H7 (cell line): ENCODE measurements at regions not wholly inside any gene's neighbourhood (a gene's known extent, or its start where the extent isn't known, plus 50 kb on each side); places are given as distances from the start of the nearest gene placed in this dataset.
A peak's percentile ranks its signal among the peaks of the same experiment; 100 is the strongest.
"Not testable (repeated sequence)": the region's sequence is repeated elsewhere in the genome, so short reads cannot be mapped to it uniquely, and the experiment has no call there.

Source experiments
- DNase-seq: peaks from one replicate; pipeline ENCODE4 v3.0.0; 2012
- H3K27me3 ChIP-seq: 2 replicates; pipeline ENCODE4 v1.6.0; 2011; ENCODE audit warnings: mild to moderate bottlenecking, low read length; ENCODE audit not compliant: control insufficient read depth, insufficient read depth
- H3K36me3 ChIP-seq: replicated peaks from 2 replicates; pipeline ENCODE4 v1.5.1; 2011; ENCODE audit warnings: low read length; ENCODE audit not compliant: control insufficient read depth, insufficient read depth
- H3K4me3 ChIP-seq: 2 replicates; pipeline ENCODE4 v1.5.1; 2011; ENCODE audit warnings: low read depth, mild to moderate bottlenecking, control low read depth, low read length, moderate library complexity; ENCODE audit not compliant: insufficient read depth

- Histone ChIP-seq H3K27me3 (no peaks in the 10 kb centered on the region), H3K4me3 (no peak overlapping the region), H3K36me3 (no peaks in the 10 kb centered on the region)
- no peak for DNase-seq
Measured at GRCh38 chr6:84332139-84333034, 104.9 kb upstream of the CEP162 start.

GRCh38 chr6:84330325-84330724 lies 102.9 kb upstream of the CEP162 start:
- no peak for DNase-seq
- no peaks in the 10 kb centered on the region for H3K36me3 ChIP-seq

GRCh38 chr6:84329516-84329915 lies 102.1 kb upstream of the CEP162 start:
- Histone ChIP-seq H3K4me3 (no peak overlapping the region), H3K36me3 (no peaks in the 10 kb centered on the region), H3K27me3 (no peaks in the 10 kb centered on the region)
- DNase-seq = no peak

More at GRCh38 chr6:84330325-84330724, 102.9 kb upstream of the CEP162 start:
- no peaks in the 10 kb centered on the region for H3K27me3 ChIP-seq
- no peak overlapping the region for H3K4me3 ChIP-seq

DNA sequence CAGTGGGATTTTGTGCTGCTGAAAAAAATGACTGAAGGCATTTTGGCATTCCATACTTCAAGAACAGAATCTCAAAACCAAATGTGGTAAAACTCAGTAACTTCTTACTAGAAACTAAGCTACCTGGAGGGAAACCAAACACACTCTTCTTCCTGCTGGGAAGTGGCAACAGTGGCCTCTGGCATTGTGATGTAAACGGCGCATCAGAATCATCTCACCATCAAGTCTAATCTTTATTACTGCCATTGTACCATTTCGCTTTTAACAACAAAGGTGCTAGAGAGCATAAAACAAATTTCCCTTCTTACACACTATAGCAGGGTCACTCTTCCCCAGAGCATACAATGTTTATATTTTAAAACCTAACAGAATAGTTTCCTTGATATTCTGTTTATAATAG lies 101.6 kb upstream of the CEP162 start:
- Histone ChIP-seq H3K4me3 (no peak overlapping the region), H3K27me3 (no peaks in the 10 kb centered on the region), H3K36me3 (no peaks in the 10 kb centered on the region)
- peak; percentile 6 for DNase-seq

DNA sequence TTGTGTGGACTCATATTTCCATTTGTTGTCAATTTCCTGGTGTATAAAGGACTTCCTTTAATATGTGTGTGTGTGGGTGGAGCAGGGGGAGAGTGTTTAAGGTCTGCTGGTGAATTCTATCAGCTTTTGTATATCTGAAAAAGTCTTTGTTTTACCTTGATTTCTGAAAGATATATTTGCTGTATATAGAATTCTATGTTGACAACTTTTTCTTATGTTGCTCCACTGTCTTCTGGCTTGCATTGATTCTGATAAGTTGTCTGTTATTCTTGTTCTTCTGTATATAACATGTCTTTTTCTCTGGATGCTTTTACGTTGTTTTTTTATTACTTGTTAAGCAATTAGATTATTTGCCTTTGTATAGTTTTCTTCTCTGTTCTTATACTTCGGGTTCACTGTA lies 90.0 kb upstream of the CEP162 start:
- Histone ChIP-seq H3K27me3 (no peaks in the 10 kb centered on the region), H3K4me3 (no peak overlapping the region), H3K36me3 (no peaks in the 10 kb centered on the region)
- no peak for DNase-seq

DNA sequence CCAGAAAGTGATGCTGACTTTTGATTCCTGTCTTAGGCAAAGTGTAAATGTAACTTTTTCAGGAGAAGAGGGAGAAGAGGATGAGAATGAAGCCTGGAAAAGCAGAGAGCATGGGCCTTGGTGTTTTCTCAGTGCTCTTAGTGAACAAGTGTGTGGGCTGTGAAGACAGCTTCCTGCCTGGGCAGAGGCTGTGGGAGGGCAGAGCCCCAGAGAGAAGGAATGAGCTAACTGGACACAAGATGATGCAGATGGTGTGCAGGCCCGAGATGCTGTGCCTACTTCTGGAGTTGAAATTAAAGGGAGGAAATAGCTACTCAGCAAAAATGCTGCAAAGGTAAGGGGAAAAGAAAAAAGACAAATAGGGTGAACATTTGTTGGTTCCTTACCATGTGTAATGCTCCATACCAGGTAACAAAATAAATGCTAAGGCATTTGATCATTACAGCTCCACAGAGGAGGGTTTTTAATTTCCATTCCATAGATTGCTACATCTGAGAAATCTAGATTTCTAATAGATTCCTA lies 87.0 kb upstream of the CEP162 start:
- no peak overlapping the region for H3K4me3 ChIP-seq
- no peak for DNase-seq

DNA sequence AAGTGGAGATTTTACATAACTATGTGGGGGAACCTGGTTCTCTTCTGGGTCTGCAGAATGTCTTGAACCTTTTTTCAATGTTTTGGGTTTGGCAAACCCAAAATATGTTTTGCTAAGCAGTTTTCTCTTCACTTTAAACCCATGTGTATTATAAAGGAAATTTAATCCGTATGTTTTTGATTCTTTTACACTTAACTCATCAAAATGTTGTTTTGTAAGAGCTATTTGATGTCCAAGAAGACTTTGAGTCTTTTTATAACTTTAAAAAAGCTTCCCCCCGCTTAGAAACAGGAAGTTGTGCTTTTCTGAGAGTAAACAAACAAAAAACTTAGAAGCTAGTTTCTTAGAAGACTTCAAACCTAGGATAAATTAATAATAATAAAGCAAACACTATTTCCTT lies 81.9 kb upstream of the CEP162 start:
- H3K36me3 ChIP-seq = no peaks in the 10 kb centered on the region
- H3K4me3 ChIP-seq = no peak overlapping the region
- DNase-seq = no peak
- H3K27me3 ChIP-seq = no peaks in the 10 kb centered on the region

More for the DNA sequence above, 87.0 kb upstream of the CEP162 start:
- no peaks in the 10 kb centered on the region for H3K36me3 ChIP-seq
- no peaks in the 10 kb centered on the region for H3K27me3 ChIP-seq

DNA sequence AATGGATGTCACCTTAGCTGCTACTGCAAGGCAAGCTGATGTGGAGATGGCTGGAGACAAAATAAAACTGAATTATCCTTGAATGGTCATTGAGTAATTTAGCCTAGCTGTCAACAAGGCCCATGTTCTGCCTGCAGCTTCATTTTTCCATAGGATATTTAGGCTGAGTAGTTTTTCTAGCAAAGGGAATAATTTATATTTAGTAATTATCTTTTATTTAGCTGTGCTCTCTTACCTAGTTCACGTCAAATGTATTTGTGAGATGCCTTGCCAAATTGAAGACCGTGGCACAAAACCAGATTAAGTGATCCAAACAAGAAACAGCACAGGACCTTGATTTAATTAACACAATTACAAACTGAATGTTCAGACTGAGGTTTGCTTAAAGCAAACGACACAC lies 77.4 kb upstream of the CEP162 start:
- DNase-seq = no peak
- H3K27me3 ChIP-seq = no peaks in the 10 kb centered on the region
- no peaks in the 10 kb centered on the region for H3K36me3 ChIP-seq
- no peak overlapping the region for H3K4me3 ChIP-seq

GRCh38 chr6:84291033-84291432 lies 63.6 kb upstream of the CEP162 start:
- not testable (repeated sequence) for H3K4me3 ChIP-seq, H3K36me3 ChIP-seq, DNase-seq, H3K27me3 ChIP-seq

DNA sequence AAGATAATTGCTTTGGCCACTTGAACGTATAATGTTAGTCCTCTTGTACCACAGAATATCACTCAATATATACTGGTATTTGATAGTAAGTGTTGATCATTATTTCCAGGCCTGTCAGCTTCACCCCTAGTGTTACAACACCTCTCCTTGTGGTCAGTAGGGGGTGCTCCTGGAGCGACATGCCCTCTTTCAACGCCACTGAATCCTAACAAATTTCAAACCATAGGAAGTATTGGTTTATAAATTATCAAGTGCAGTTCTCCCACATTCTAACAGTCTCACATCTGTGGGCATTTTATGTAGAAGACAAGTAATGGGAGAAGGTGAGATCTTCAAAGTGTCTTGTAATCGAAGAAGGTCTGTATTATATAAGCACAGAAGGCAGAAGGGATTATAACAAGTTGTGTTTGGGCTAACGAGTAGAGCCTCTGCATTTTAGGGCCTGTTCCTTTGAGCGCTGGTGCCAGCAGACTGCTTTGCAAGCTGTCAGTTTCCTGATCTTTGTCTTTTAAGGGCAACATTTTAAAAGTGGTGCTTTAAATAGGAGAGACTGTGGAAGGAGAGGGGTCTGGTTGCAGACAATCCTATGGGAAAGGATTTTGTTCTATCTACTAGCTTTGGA lies 57.1 kb upstream of the CEP162 start:
- peak; percentile 39 for DNase-seq
- H3K4me3 ChIP-seq = no peak overlapping the region
- no peaks in the 10 kb centered on the region for H3K36me3 ChIP-seq
- H3K27me3 ChIP-seq = no peaks in the 10 kb centered on the region

DNA sequence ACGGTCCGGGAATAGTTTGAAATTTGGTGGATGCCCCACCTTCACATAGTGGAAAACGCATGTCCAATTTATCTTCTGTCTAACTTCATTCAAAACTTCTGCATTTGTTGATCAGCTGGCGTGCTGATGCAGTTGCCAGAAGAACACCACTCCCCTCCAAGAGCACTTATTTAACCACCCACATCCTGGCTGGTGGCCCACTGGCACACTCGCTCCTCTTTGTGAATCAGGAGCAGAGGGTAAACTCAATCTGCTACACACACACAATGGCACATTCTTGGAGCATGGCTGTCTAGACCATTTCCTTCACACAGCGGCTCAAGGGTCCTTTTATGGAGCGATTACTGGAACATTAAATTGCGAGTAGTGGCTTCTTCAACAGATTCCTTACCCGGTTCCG lies 55.1 kb upstream of the CEP162 start:
- no peak for DNase-seq
- no peak overlapping the region for H3K4me3 ChIP-seq
- H3K36me3 ChIP-seq = no peaks in the 10 kb centered on the region
- no peaks in the 10 kb centered on the region for H3K27me3 ChIP-seq

GRCh38 chr6:84280639-84281038 lies 53.2 kb upstream of the CEP162 start:
- Histone ChIP-seq H3K4me3 (no peak overlapping the region), H3K27me3 (no peaks in the 10 kb centered on the region), H3K36me3 (no peaks in the 10 kb centered on the region)
- DNase-seq = no peak

- no peaks in the 10 kb centered on the region for H3K27me3 ChIP-seq
- no peak overlapping the region for H3K4me3 ChIP-seq
- no peak for DNase-seq
- no peaks in the 10 kb centered on the region for H3K36me3 ChIP-seq
Measured at GRCh38 chr6:84280030-84280429, 52.6 kb upstream of the CEP162 start.

DNA sequence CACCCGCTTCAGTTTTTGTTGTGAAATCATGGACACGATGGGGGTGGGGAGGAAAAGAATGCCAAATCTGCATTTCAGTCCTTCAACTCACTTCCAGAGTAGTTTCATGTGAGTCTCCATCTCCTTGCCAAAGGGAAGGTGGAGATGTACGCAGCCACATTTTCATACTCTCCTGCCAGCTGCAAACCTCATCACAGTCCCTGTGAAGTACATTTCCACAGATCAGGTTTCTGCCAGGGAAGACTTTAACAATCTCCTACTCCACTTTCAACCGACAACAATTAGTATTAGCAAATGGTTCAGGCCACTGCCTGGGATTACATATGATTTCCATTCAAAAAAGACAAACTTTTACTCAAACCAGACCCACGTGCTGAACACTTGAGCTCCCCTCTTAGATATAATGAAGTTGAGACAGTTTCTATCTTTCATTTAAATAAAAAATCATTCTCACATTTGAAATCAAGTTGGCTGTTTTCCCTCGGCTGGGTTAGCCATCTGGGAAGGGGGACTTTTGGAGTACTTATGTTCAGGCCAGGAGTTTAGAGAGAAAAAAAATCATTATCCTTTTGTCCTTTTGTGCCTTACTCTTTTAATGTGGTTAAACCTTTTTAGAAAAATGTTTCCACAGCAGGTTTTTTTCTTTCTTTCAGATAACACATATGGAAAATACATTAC lies 51.0 kb upstream of the CEP162 start:
- DNase-seq = no peak
- no peaks in the 10 kb centered on the region for H3K27me3 ChIP-seq
- H3K36me3 ChIP-seq = no peaks in the 10 kb centered on the region
- no peak overlapping the region for H3K4me3 ChIP-seq
